H9 (cell line): ENCODE measurements at regions not wholly inside any gene's neighbourhood (a gene's known extent, or its start where the extent isn't known, plus 50 kb on each side); places are given as distances from the start of the nearest gene placed in this dataset.

Experiments
- DNase-seq: peaks from one replicate; pipeline ENCODE4 v3.0.0-alpha.2; 2017
- H2AFZ ChIP-seq: one replicate; pipeline ENCODE4 v1.6.1; 2013; ENCODE audit warnings: mild to moderate bottlenecking, low read length, control low read depth, moderate library complexity
- H2AK5ac ChIP-seq: 2 replicates; pipeline ENCODE4 v1.6.1; 2013; ENCODE audit warnings: low read length, control low read depth, mixed read lengths; ENCODE audit not compliant: insufficient read length
- H2BK120ac ChIP-seq: one replicate; pipeline ENCODE4 v1.6.1; 2013; ENCODE audit warnings: low read depth, mild to moderate bottlenecking, low read length, control low read depth, inconsistent platforms; ENCODE audit not compliant: poor library complexity, severe bottlenecking
- H2BK12ac ChIP-seq: 2 replicates; pipeline ENCODE4 v1.6.1; 2013; ENCODE audit warnings: low read length, control low read depth, mixed read lengths, low read depth; ENCODE audit not compliant: insufficient read length
- H2BK15ac ChIP-seq: 2 replicates; pipeline ENCODE4 v1.6.1; 2013; ENCODE audit warnings: low read depth, low read length, control low read depth
- H2BK20ac ChIP-seq: one replicate; pipeline ENCODE4 v1.6.1; 2013; ENCODE audit warnings: low read depth, mild to moderate bottlenecking, low read length, control low read depth, inconsistent platforms; ENCODE audit not compliant: poor library complexity, severe bottlenecking
- H2BK5ac ChIP-seq: 2 replicates; pipeline ENCODE4 v1.6.1; 2013; ENCODE audit warnings: low read length, control low read depth, mixed read lengths; ENCODE audit not compliant: insufficient read length
- H3K14ac ChIP-seq: 2 replicates; pipeline ENCODE4 v1.6.1; 2013; ENCODE audit warnings: low read length, control low read depth; ENCODE audit not compliant: insufficient read depth
- H3K18ac ChIP-seq: 2 replicates; pipeline ENCODE4 v1.6.1; 2013; ENCODE audit warnings: low read depth, mild to moderate bottlenecking, mixed read lengths, low read length, control low read depth; ENCODE audit not compliant: insufficient read length
- H3K23ac ChIP-seq: 2 replicates; pipeline ENCODE4 v1.6.1; 2013; ENCODE audit warnings: low read length, control low read depth, mixed read lengths, low read depth; ENCODE audit not compliant: insufficient read length
- H3K23me2 ChIP-seq: 2 replicates; pipeline ENCODE4 v1.6.1; 2013; ENCODE audit warnings: low read depth, mild to moderate bottlenecking, mixed read lengths, low read length, control low read depth; ENCODE audit not compliant: insufficient read length, poor library complexity, severe bottlenecking
- H3K27ac ChIP-seq: 2 replicates; pipeline ENCODE4 v1.5.1; 2013; ENCODE audit warnings: low read length, control low read depth, mixed read lengths, low read depth; ENCODE audit not compliant: insufficient read length
- H3K27me3 ChIP-seq: 2 replicates; pipeline ENCODE4 v1.6.1; 2013; ENCODE audit warnings: low read length, control low read depth, inconsistent platforms; ENCODE audit not compliant: insufficient read depth
- H3K4ac ChIP-seq: 2 replicates; pipeline ENCODE4 v1.6.1; 2013; ENCODE audit warnings: low read depth, mild to moderate bottlenecking, control low read depth, inconsistent platforms, low read length, moderate library complexity
- H3K4me1 ChIP-seq: 2 replicates; pipeline ENCODE4 v1.6.1; 2013; ENCODE audit warnings: low read length, control low read depth, inconsistent platforms; ENCODE audit not compliant: insufficient read depth
- H3K4me2 ChIP-seq: 2 replicates; pipeline ENCODE4 v1.6.1; 2013; ENCODE audit warnings: low read length, control low read depth, mixed read lengths; ENCODE audit not compliant: insufficient read length, insufficient read depth
- H3K56ac ChIP-seq: 2 replicates; pipeline ENCODE4 v1.6.1; 2013; ENCODE audit warnings: low read depth, mild to moderate bottlenecking, mixed read lengths, low read length, control low read depth; ENCODE audit not compliant: insufficient read length
- H3K79me1 ChIP-seq: 2 replicates; pipeline ENCODE4 v1.6.1; 2013; ENCODE audit warnings: low read depth, mild to moderate bottlenecking, moderate library complexity, low read length, control low read depth, inconsistent platforms; ENCODE audit not compliant: insufficient read depth, poor library complexity, severe bottlenecking
- H3K79me2 ChIP-seq: 2 replicates; pipeline ENCODE4 v1.6.1; 2013; ENCODE audit warnings: low read length, control low read depth, inconsistent platforms; ENCODE audit not compliant: insufficient read depth
- H3K9ac ChIP-seq: 2 replicates; pipeline ENCODE4 v1.6.1; 2013; ENCODE audit warnings: low read length, control low read depth, mixed read lengths; ENCODE audit not compliant: insufficient read length; ENCODE audit errors: extremely low read depth
- H3K9me3 ChIP-seq: one replicate; pipeline ENCODE4 v1.6.1; 2013; ENCODE audit warnings: low read depth, low read length, inconsistent platforms; ENCODE audit not compliant: control insufficient read depth
- H3T11ph ChIP-seq: one replicate; pipeline ENCODE4 v1.6.1; 2013; ENCODE audit warnings: mild to moderate bottlenecking, low read length, control low read depth, inconsistent platforms
- H4K20me1 ChIP-seq: one replicate; pipeline ENCODE4 v1.6.1; 2013; ENCODE audit not compliant: control insufficient read depth, insufficient read length, insufficient read depth
- H4K5ac ChIP-seq: 2 replicates; pipeline ENCODE4 v1.6.1; 2013; ENCODE audit warnings: low read depth, mild to moderate bottlenecking, mixed read lengths, low read length, control low read depth; ENCODE audit not compliant: insufficient read length
- H4K8ac ChIP-seq: replicated peaks from 2 replicates; pipeline ENCODE4 v1.6.1; 2013; ENCODE audit warnings: low read length, control low read depth, mixed read lengths, low read depth; ENCODE audit not compliant: insufficient read length
- H4K91ac ChIP-seq: 2 replicates; pipeline ENCODE4 v1.6.1; 2013; ENCODE audit warnings: low read depth, mild to moderate bottlenecking, moderate library complexity, mixed read lengths, low read length, control low read depth; ENCODE audit not compliant: insufficient read length
- H3K27ac Mint-ChIP-seq, 3 experiments: 2 replicates in 2 of 3; 3 replicates in 1 of 3; pipeline ENCODE4 v1.8.0; 2020 to 2021; ENCODE audit warnings: mixed read lengths in 3 of 3, mild to moderate bottlenecking in 1 of 3, moderate library complexity in 1 of 3
- H3K27me3 Mint-ChIP-seq: 2 replicates; pipeline ENCODE4 v1.8.0; 2021; ENCODE audit warnings: low read depth, mild to moderate bottlenecking, moderate library complexity, mixed read lengths
- H3K36me3 Mint-ChIP-seq, 3 experiments: 2 replicates in 2 of 3; 3 replicates in 1 of 3; pipeline ENCODE4 v1.8.0; 2020 to 2021; ENCODE audit warnings: low read depth in 3 of 3, mixed read lengths in 3 of 3; ENCODE audit not compliant: insufficient read depth in 1 of 3
- H3K4me1 Mint-ChIP-seq, 2 experiments: 2 replicates each; pipeline ENCODE4 v1.8.0; 2020; ENCODE audit warnings: mixed read lengths in 2 of 2
- H3K4me3 Mint-ChIP-seq, 2 experiments: 2 replicates in 1 of 2; 3 replicates in 1 of 2; pipeline ENCODE4 v1.8.0; 2020 to 2021; ENCODE audit warnings: mild to moderate bottlenecking in 2 of 2, mixed read lengths in 2 of 2, moderate library complexity in 1 of 2
- H3K9me3 Mint-ChIP-seq, 2 experiments: 2 replicates in 1 of 2; 3 replicates in 1 of 2; pipeline ENCODE4 v1.8.0; 2020; ENCODE audit warnings: mild to moderate bottlenecking in 2 of 2, mixed read lengths in 2 of 2, moderate library complexity in 1 of 2
- WGBS: extraction: QIAGEN DNeasy Blood & Tissue Kit; methylation state at CpG from one replicate; pipeline ENCODE4 v1.1.7; 2013; ENCODE audit warnings: missing lambda C conversion rate, low lambda C conversion rate, mixed read lengths; ENCODE audit not compliant: insufficient read length; ENCODE audit errors: extremely low coverage; 5-methylcytosine and 5-hydroxymethylcytosine counted together
- TF ChIP-seq, protein P1 (sequence below): fragments of 200-600 bp; sonication (generic); conservative IDR thresholded peaks from 3 replicates; pipeline ENCODE4 v1.8.0; 2021; ENCODE audit warnings: antibody characterized with exemption, mild to moderate bottlenecking

DNA sequence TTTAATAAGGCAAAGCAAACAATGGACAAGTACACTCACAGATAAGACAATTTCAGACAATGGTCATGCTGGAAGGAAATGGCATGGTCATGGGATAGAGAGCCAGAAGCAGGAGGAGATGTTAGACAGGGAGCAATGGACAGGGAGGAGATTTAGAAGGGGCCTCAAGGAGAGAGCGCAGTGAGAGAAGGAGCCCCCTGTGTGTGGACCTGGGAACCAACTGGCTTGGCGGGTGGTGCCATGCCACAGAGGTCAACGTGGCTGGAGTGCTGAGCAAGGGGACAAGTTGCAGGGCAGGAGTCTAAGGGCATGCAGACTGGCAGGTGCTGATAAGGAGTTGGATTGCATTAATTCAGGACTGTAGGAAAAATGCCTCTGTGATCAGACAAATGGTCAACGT lies 75.3 kb upstream of the UQCRFS1 start:
- Histone ChIP-seq H3K23ac (no peak overlapping the region), H2BK20ac (no peak overlapping the region), H3K27ac (no peak overlapping the region), H2BK15ac (no peak overlapping the region), H3K9ac (no peak overlapping the region), H3K4me1 (peaks cover 1% of the 10 kb centered on the region; the same call in 1 of the 2 replicates), H3K4me2 (no peak overlapping the region), H2AK5ac (no peak overlapping the region), H4K8ac (no peak overlapping the region), H3T11ph (no peak overlapping the region), H3K4ac (no peak overlapping the region), H3K23me2 (no peaks in the 10 kb centered on the region), H4K91ac (no peak overlapping the region), H2AFZ (no peak overlapping the region), H3K14ac (no peak overlapping the region), H4K5ac (no peak overlapping the region), H3K18ac (no peak overlapping the region), H3K79me2 (no peaks in the 10 kb centered on the region), H2BK120ac (no peak overlapping the region), H3K56ac (no peak overlapping the region), H4K20me1 (no peaks in the 10 kb centered on the region), H3K9me3 (no peaks in the 10 kb centered on the region), H3K27me3 (0 out of 2 replicates have a peak, but pooled peaks cover under 1% of the 10 kb centered on the region), H2BK12ac (no peak overlapping the region), H3K79me1 (no peaks in the 10 kb centered on the region), H2BK5ac (no peak overlapping the region)
- WGBS: no CpG with 5 or more reads among the region's 4 CpGs
- H3K27ac Mint-ChIP-seq: no peak overlapping the region
- no peak for DNase-seq
- peaks cover 4 to 8% of the 10 kb centered on the region in 2 experiments; a peak in 3 of 5 replicates for H3K9me3 Mint-ChIP-seq
- peaks cover 27% of the 10 kb centered on the region for H3K27me3 Mint-ChIP-seq
- H3K36me3 Mint-ChIP-seq: no peaks in the 10 kb centered on the region
- TF ChIP-seq, protein P1, sequence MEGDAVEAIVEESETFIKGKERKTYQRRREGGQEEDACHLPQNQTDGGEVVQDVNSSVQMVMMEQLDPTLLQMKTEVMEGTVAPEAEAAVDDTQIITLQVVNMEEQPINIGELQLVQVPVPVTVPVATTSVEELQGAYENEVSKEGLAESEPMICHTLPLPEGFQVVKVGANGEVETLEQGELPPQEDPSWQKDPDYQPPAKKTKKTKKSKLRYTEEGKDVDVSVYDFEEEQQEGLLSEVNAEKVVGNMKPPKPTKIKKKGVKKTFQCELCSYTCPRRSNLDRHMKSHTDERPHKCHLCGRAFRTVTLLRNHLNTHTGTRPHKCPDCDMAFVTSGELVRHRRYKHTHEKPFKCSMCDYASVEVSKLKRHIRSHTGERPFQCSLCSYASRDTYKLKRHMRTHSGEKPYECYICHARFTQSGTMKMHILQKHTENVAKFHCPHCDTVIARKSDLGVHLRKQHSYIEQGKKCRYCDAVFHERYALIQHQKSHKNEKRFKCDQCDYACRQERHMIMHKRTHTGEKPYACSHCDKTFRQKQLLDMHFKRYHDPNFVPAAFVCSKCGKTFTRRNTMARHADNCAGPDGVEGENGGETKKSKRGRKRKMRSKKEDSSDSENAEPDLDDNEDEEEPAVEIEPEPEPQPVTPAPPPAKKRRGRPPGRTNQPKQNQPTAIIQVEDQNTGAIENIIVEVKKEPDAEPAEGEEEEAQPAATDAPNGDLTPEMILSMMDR: no peak
- peaks cover 27 to 36% of the 10 kb centered on the region in 2 experiments for H3K4me1 Mint-ChIP-seq
- H3K4me3 Mint-ChIP-seq: no peak overlapping the region
